Islet precursor cell (in vitro differentiated cells): ENCODE measurements at regions not wholly inside any gene's neighbourhood (a gene's known extent, or its start where the extent isn't known, plus 50 kb on each side); places are given as distances from the start of the nearest gene placed in this dataset.
A peak's percentile ranks its signal among the peaks of the same experiment; 100 is the strongest.

Experiments used
- DNase-seq: peaks from one replicate; pipeline ENCODE4 v3.0.0-alpha.2; 2018

- DNase-seq = peak; percentile 81
Observed at GRCh38 chr16:85369741-85370528, 243.2 kb upstream of the GSE1 start.

- no peak for DNase-seq
Observed at GRCh38 chr16:85370543-85370880, 242.6 kb upstream of the GSE1 start.

- DNase-seq = no peak
Observed at GRCh38 chr16:85370881-85371651, 242.1 kb upstream of the GSE1 start.

- no peak for DNase-seq
Observed at GRCh38 chr16:85371948-85372347, 241.2 kb upstream of the GSE1 start.

GRCh38 chr16:85372627-85373372 is 240.3 kb upstream of the GSE1 start:
- DNase-seq = peak; percentile 82

GRCh38 chr16:85373741-85374570 is 239.2 kb upstream of the GSE1 start:
- DNase-seq = no peak

- DNase-seq = no peak
Observed at GRCh38 chr16:85374571-85374872, 238.6 kb upstream of the GSE1 start.

GRCh38 chr16:85375282-85375681 is 237.8 kb upstream of the GSE1 start:
- no peak for DNase-seq

GRCh38 chr16:85376292-85377095 is 236.6 kb upstream of the GSE1 start:
- no peak for DNase-seq

- no peak for DNase-seq
Observed at GRCh38 chr16:85377388-85378144, 235.6 kb upstream of the GSE1 start.

GRCh38 chr16:85378145-85379040 is 234.7 kb upstream of the GSE1 start:
- DNase-seq = no peak

- no peak for DNase-seq
Observed at GRCh38 chr16:85379041-85380001, 233.8 kb upstream of the GSE1 start.

- DNase-seq = no peak
Observed at GRCh38 chr16:85380002-85380395, 233.1 kb upstream of the GSE1 start.

GRCh38 chr16:85380905-85381737 is 232.0 kb upstream of the GSE1 start:
- no peak for DNase-seq

- peak; percentile 91 for DNase-seq
Observed at GRCh38 chr16:85381738-85382592, 231.2 kb upstream of the GSE1 start.

GRCh38 chr16:85382717-85383118 is 230.4 kb upstream of the GSE1 start:
- no peak for DNase-seq
